WI38 (cell line): ENCODE measurements at regions not wholly inside any gene's neighbourhood (a gene's known extent, or its start where the extent isn't known, plus 50 kb on each side); places are given as distances from the start of the nearest gene placed in this dataset.

ENCODE experiments used
- H3K4me3 ChIP-seq: 2 replicates; pipeline ENCODE4 v1.5.1; 2011; ENCODE audit warnings: low read depth, mild to moderate bottlenecking, control low read depth, low read length
- CTCF ChIP-seq: IDR thresholded peaks from 2 replicates; pipeline ENCODE4 v1.5.1; 2012; ENCODE audit warnings: low read depth, mild to moderate bottlenecking, control low read depth, low read length

- H3K4me3 ChIP-seq: no peak overlapping the region
- no peak for TF ChIP-seq CTCF
Measured at GRCh38 chr4:11252149-11252548, 176.5 kb downstream of the HS3ST1 start.

GRCh38 chr4:11250510-11250909, 178.2 kb downstream of the HS3ST1 start:
- no peak overlapping the region for H3K4me3 ChIP-seq
- TF ChIP-seq CTCF: no peak

- no peak overlapping the region for H3K4me3 ChIP-seq
- no peak for TF ChIP-seq CTCF
Measured at GRCh38 chr4:11232015-11232414, 196.7 kb downstream of the HS3ST1 start.

- H3K4me3 ChIP-seq: no peak overlapping the region
- TF ChIP-seq CTCF: no peak
Measured at GRCh38 chr4:11230866-11231265, 197.8 kb downstream of the HS3ST1 start.

GRCh38 chr4:11228530-11228929, 200.2 kb downstream of the HS3ST1 start:
- TF ChIP-seq CTCF: no peak
- H3K4me3 ChIP-seq: no peak overlapping the region

- no peak for TF ChIP-seq CTCF
- no peak overlapping the region for H3K4me3 ChIP-seq
Measured at GRCh38 chr4:11223311-11223710, 205.4 kb downstream of the HS3ST1 start.

- H3K4me3 ChIP-seq: no peak overlapping the region
- TF ChIP-seq CTCF: no peak
Measured at GRCh38 chr4:11218692-11219091, 210.0 kb downstream of the HS3ST1 start.
